LHCN-M2 (cell line): ENCODE measurements at regions not wholly inside any gene's neighbourhood (a gene's known extent, or its start where the extent isn't known, plus 50 kb on each side); places are given as distances from the start of the nearest gene placed in this dataset.
"Not testable (repeated sequence)": the region's sequence is repeated elsewhere in the genome, so short reads cannot be mapped to it uniquely, and the experiment has no call there.

ENCODE experiments used
- DNase-seq: peaks from one replicate; pipeline ENCODE4 v3.0.0-alpha.2; 2012; ENCODE audit warnings: low read depth

GRCh38 chr13:50156561-50157127 is 141.4 kb downstream of the KCNRG start:
- no peak for DNase-seq

GRCh38 chr13:50158385-50159165 is 143.3 kb downstream of the KCNRG start:
- no peak for DNase-seq

- DNase-seq = no peak
These were observed 144.4 kb downstream of the KCNRG start for GRCh38 chr13:50159607-50160006.

- peak; percentile 57 for DNase-seq
These were observed 145.8 kb downstream of the KCNRG start for GRCh38 chr13:50161052-50161451.

- DNase-seq = no peak
These were observed 146.8 kb downstream of the KCNRG start for GRCh38 chr13:50162001-50162400.

- DNase-seq = no peak
These were observed 147.3 kb downstream of the KCNRG start for GRCh38 chr13:50162567-50162966.

GRCh38 chr13:50167224-50167947 is 152.1 kb downstream of the KCNRG start:
- no peak for DNase-seq

GRCh38 chr13:50167967-50168366 is 152.7 kb downstream of the KCNRG start:
- DNase-seq = no peak

- DNase-seq = no peak
These were observed 153.5 kb downstream of the KCNRG start for GRCh38 chr13:50168786-50169185.

- DNase-seq = peak; percentile 30
These were observed 155.3 kb downstream of the KCNRG start for GRCh38 chr13:50170447-50171037.

GRCh38 chr13:50171590-50172282 is 156.5 kb downstream of the KCNRG start:
- no peak for DNase-seq

- not testable (repeated sequence) for DNase-seq
These were observed 157.8 kb downstream of the KCNRG start for GRCh38 chr13:50173045-50173444.

- no peak for DNase-seq
These were observed 159.4 kb downstream of the KCNRG start for GRCh38 chr13:50174630-50175029.

- no peak for DNase-seq
These were observed 164.7 kb downstream of the KCNRG start for GRCh38 chr13:50179977-50180376.

GRCh38 chr13:50185769-50186763 is 170.8 kb downstream of the KCNRG start:
- DNase-seq = not testable (repeated sequence)

- DNase-seq = no peak
These were observed 172.2 kb downstream of the KCNRG start for GRCh38 chr13:50187352-50188029.

- DNase-seq = no peak
These were observed 173.5 kb downstream of the KCNRG start for GRCh38 chr13:50188696-50189095.

GRCh38 chr13:50189450-50189849 is 174.2 kb downstream of the KCNRG start:
- DNase-seq = no peak

GRCh38 chr13:50191004-50191403 is 175.8 kb downstream of the KCNRG start:
- no peak for DNase-seq
